ENCODE measurements at regions not wholly inside any gene's neighbourhood (a gene's known extent, or its start where the extent isn't known, plus 50 kb on each side); places are given as distances from the start of the nearest gene placed in this dataset.

- DNase-seq (ENCODE audit: low read depth in 2 of 2): no peak
Observed at GRCh38 chr11:10387206-10388083, 67.6 kb upstream of the AMPD3 start.

GRCh38 chr11:10388101-10388500 lies 67.0 kb upstream of the AMPD3 start:
- DNase-seq (ENCODE audit: low read depth in 2 of 2): no peak

- no peak for DNase-seq (ENCODE audit: low read depth in 2 of 2)
Observed at GRCh38 chr11:10388574-10388973, 66.5 kb upstream of the AMPD3 start.

- no peak for DNase-seq (ENCODE audit: low read depth in 2 of 2)
Observed at GRCh38 chr11:10390375-10390774, 64.7 kb upstream of the AMPD3 start.

GRCh38 chr11:10392095-10393079 lies 62.7 kb upstream of the AMPD3 start:
- DNase-seq (ENCODE audit: low read depth in 2 of 2): no peak

- no peak for DNase-seq (ENCODE audit: low read depth in 2 of 2)
Observed at GRCh38 chr11:10394229-10395101, 60.6 kb upstream of the AMPD3 start.

- no peak for DNase-seq (ENCODE audit: low read depth in 2 of 2)
Observed at GRCh38 chr11:10395166-10395897, 59.7 kb upstream of the AMPD3 start.

GRCh38 chr11:10396771-10397170 lies 58.3 kb upstream of the AMPD3 start:
- no peak for DNase-seq (ENCODE audit: low read depth in 2 of 2)

- no peak for DNase-seq (ENCODE audit: low read depth in 2 of 2)
Observed at GRCh38 chr11:10397226-10397987, 57.7 kb upstream of the AMPD3 start.

GRCh38 chr11:10398525-10398924 lies 56.5 kb upstream of the AMPD3 start:
- no peak for DNase-seq (ENCODE audit: low read depth in 2 of 2)

- DNase-seq (ENCODE audit: low read depth in 2 of 2): no peak
Observed at GRCh38 chr11:10400856-10401255, 54.2 kb upstream of the AMPD3 start.

- no peak for DNase-seq (ENCODE audit: low read depth in 2 of 2)
Observed at GRCh38 chr11:10401256-10401655, 53.8 kb upstream of the AMPD3 start.

GRCh38 chr11:10401696-10402392 lies 53.2 kb upstream of the AMPD3 start:
- no peak for DNase-seq (ENCODE audit: low read depth in 2 of 2)
